GM12892 (cell line): ENCODE measurements at regions not wholly inside any gene's neighbourhood (a gene's known extent, or its start where the extent isn't known, plus 50 kb on each side); places are given as distances from the start of the nearest gene placed in this dataset.

Experiments
- POLR2A ChIP-seq: IDR thresholded peaks from 2 replicates; pipeline ENCODE4 v1.6.1; 2011; ENCODE audit warnings: low read depth, low read length, control low read depth
- POLR2AphosphoS5 ChIP-seq: IDR thresholded peaks from 2 replicates; pipeline ENCODE4 v1.6.1; 2011; ENCODE audit warnings: low read depth, low read length, control low read depth
- TAF1 ChIP-seq: IDR thresholded peaks from 2 replicates; pipeline ENCODE4 v1.6.1; 2011; ENCODE audit warnings: low read depth, mild to moderate bottlenecking, control low read depth, low read length, borderline replicate concordance

DNA sequence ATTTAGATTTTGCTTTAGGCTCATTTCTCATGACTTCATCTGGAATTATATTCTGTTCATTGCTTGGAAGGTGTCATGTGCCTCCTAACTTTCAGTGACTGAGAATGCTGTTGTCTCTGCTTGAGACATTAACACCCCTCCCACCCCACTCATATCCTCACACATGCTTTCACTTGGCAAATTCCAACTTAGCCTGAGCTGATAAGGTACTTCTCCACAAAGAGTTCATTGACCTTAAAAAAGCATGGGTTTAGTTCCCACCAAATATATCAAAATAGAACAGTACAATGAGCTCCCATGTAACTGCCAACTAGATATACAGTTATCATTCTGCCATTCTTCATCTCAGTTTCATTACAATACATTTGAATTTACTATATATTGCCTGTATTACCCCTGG, 576.5 kb upstream of the ADGRL2 start:
- TF ChIP-seq TAF1, result no peak
- TF ChIP-seq POLR2A, result no peak
- TF ChIP-seq POLR2AphosphoS5, result no peak
